KMS-11 (cell line): ENCODE measurements at regions not wholly inside any gene's neighbourhood (a gene's known extent, or its start where the extent isn't known, plus 50 kb on each side); places are given as distances from the start of the nearest gene placed in this dataset.

Experiments
- H2AFZ ChIP-seq: fragments of 200-600 bp; sonication (generic); 2 replicates; pipeline ENCODE4 v1.6.1; 2016; ENCODE audit warnings: antibody characterized with exemption, mixed run types, low read depth
- H3K27ac ChIP-seq: fragments of 200-600 bp; sonication (generic); 2 replicates; pipeline ENCODE4 v1.6.1; 2016; ENCODE audit warnings: mild to moderate bottlenecking, mixed run types
- H3K27me3 ChIP-seq: fragments of 200-600 bp; sonication (generic); 2 replicates; pipeline ENCODE4 v1.6.1; 2017; ENCODE audit warnings: mild to moderate bottlenecking, low read depth, mixed run types, moderate library complexity; ENCODE audit not compliant: insufficient read depth
- H3K36me3 ChIP-seq: fragments of 200-600 bp; sonication (generic); 2 replicates; pipeline ENCODE4 v1.6.1; 2017; ENCODE audit warnings: mild to moderate bottlenecking, mixed run types; ENCODE audit not compliant: insufficient read depth
- H3K4me1 ChIP-seq: fragments of 200-600 bp; sonication (generic); 2 replicates; pipeline ENCODE4 v1.6.1; 2016; ENCODE audit warnings: mild to moderate bottlenecking, low read depth, mixed run types; ENCODE audit not compliant: poor library complexity, severe bottlenecking
- H3K4me2 ChIP-seq: fragments of 200-600 bp; sonication (generic); 2 replicates; pipeline ENCODE4 v1.7.0; 2016; ENCODE audit warnings: mild to moderate bottlenecking, mixed run types
- H3K4me3 ChIP-seq: fragments of 200-600 bp; sonication (generic); IDR thresholded peaks from 2 replicates; pipeline ENCODE4 v1.6.1; 2017; ENCODE audit warnings: low read depth, low read length, mixed read lengths; ENCODE audit not compliant: insufficient read depth
- H3K79me2 ChIP-seq: fragments of 200-600 bp; sonication (generic); 2 replicates; pipeline ENCODE4 v1.6.1; 2016; ENCODE audit warnings: low read depth, mixed run types; ENCODE audit not compliant: insufficient read depth
- H3K9ac ChIP-seq: fragments of 200-600 bp; sonication (generic); 2 replicates; pipeline ENCODE4 v1.6.1; 2016; ENCODE audit warnings: mild to moderate bottlenecking, mixed run types
- H4K20me1 ChIP-seq: fragments of 200-600 bp; sonication (generic); 2 replicates; pipeline ENCODE4 v1.6.1; 2016; ENCODE audit warnings: mild to moderate bottlenecking, mixed run types; ENCODE audit not compliant: insufficient read depth
- TF ChIP-seq, protein P1 (sequence below): fragments of 200-600 bp; sonication (generic); conservative IDR thresholded peaks from 2 replicates; pipeline ENCODE4 v1.6.1; 2017; ENCODE audit warnings: low read depth, mild to moderate bottlenecking, antibody characterized with exemption, low read length, moderate library complexity, mixed read lengths

DNA sequence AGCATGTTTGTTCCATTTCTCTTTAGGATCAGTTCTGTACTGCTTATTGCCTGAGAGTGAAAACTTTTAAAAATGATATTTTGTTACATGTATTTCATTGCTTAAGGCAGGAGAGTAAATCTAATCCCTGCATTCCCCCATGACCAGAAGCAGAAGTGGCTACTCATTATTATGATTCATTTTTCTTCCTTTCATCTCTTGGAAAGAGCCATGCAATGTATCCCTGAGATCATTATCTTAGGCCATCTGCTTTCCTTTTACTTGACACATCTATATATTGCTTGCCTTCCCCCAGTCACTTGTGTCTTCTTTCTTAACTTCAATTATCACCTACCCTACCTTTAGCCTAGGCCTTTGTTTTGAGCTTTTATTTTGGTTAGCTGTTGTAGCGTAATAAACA, 430.4 kb upstream of the CHRM3 start:
- no peak overlapping the region for H3K9ac ChIP-seq
- H3K79me2 ChIP-seq, result no peaks in the 10 kb centered on the region
- H3K36me3 ChIP-seq, result no peaks in the 10 kb centered on the region; the same call in 1 of the 2 replicates
- H3K4me1 ChIP-seq, result no peaks in the 10 kb centered on the region
- H3K27ac ChIP-seq, result no peak overlapping the region
- TF ChIP-seq, protein P1, sequence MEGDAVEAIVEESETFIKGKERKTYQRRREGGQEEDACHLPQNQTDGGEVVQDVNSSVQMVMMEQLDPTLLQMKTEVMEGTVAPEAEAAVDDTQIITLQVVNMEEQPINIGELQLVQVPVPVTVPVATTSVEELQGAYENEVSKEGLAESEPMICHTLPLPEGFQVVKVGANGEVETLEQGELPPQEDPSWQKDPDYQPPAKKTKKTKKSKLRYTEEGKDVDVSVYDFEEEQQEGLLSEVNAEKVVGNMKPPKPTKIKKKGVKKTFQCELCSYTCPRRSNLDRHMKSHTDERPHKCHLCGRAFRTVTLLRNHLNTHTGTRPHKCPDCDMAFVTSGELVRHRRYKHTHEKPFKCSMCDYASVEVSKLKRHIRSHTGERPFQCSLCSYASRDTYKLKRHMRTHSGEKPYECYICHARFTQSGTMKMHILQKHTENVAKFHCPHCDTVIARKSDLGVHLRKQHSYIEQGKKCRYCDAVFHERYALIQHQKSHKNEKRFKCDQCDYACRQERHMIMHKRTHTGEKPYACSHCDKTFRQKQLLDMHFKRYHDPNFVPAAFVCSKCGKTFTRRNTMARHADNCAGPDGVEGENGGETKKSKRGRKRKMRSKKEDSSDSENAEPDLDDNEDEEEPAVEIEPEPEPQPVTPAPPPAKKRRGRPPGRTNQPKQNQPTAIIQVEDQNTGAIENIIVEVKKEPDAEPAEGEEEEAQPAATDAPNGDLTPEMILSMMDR, result no peak
- no peaks in the 10 kb centered on the region for H4K20me1 ChIP-seq
- no peak overlapping the region for H3K4me2 ChIP-seq
- no peaks in the 10 kb centered on the region for H3K27me3 ChIP-seq
- no peak overlapping the region for H3K4me3 ChIP-seq
- no peak overlapping the region for H2AFZ ChIP-seq

DNA sequence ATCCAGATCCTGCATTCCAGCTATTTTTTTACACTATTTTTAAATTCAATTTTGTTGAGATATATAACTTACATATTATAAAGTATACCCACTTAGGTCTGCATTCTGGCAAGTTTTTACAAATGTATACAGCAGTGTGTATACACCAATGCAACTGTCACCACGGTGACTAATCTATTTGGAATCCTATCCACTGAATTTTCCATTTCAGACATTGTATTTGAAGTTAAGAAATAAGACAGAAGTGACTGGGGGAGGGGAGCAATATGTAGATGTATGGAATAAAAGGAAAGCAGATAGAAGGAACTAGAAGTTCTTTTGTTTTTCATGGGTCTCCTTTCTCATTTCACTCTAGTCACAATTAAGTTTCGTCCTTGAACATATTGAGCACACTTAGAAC, 431.5 kb upstream of the CHRM3 start:
- H3K4me2 ChIP-seq, result no peak overlapping the region
- H3K27me3 ChIP-seq, result no peaks in the 10 kb centered on the region
- H3K27ac ChIP-seq, result no peak overlapping the region
- no peaks in the 10 kb centered on the region for H4K20me1 ChIP-seq
- no peak overlapping the region for H3K9ac ChIP-seq
- H3K4me3 ChIP-seq, result no peak overlapping the region
- H3K79me2 ChIP-seq, result no peaks in the 10 kb centered on the region
- TF ChIP-seq, protein P1, result no peak
- H2AFZ ChIP-seq, result no peak overlapping the region
- no peaks in the 10 kb centered on the region for H3K4me1 ChIP-seq
- H3K36me3 ChIP-seq, result no peaks in the 10 kb centered on the region; the same call in 1 of the 2 replicates

DNA sequence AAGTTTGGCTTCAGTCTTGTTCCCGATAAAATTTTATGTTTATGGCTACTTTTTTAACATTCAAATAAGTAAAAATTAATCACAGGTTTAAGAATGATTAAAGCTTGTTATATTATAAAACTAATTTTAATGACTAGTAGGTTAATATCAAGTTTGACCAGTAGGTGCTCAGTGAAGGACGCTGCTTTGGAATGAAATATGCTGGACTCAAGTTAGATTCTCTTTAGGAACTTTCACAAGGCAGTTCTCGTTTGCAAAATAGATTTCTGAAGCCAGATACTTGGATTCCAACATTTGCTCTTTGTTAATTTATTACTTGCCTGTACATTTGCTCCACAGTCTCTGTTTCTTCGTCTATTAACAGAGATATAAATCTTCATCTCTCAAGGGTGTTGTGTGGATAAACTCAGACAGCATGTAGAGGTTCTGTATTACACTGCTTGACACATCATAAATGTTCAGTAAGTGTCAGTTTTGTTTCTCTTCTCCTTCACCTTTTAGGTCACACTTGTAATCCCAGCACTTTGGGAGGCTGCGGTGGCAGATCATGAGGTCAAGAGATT, 432.8 kb upstream of the CHRM3 start:
- TF ChIP-seq, protein P1, result no peak
- Histone ChIP-seq H3K4me2 (no peak overlapping the region), H3K4me3 (no peak overlapping the region), H3K4me1 (no peaks in the 10 kb centered on the region), H3K36me3 (no peaks in the 10 kb centered on the region; the same call in 1 of the 2 replicates), H3K27me3 (no peaks in the 10 kb centered on the region), H3K79me2 (no peaks in the 10 kb centered on the region), H4K20me1 (no peaks in the 10 kb centered on the region), H3K9ac (no peak overlapping the region), H3K27ac (no peak overlapping the region), H2AFZ (no peak overlapping the region)

DNA sequence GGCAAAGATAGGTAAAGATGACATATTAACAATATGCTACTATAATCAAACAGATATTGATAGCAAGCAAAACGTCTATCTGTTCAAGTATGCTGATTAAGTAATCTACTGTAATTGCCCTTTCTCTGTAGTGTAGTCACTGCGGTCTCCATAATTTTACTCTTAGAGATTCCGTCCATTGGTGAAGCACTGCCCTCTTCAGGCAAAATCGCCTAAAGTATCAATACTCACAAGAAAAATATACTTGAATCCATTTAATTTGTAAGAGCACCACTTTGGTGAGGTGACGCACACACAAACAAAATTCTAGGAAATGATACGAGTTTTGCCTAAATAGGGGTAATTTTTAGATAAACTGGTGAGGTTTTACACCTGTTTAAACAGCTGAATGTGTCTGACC, 434.6 kb upstream of the CHRM3 start:
- Histone ChIP-seq H3K9ac (no peak overlapping the region), H3K36me3 (no peaks in the 10 kb centered on the region; the same call in 1 of the 2 replicates), H3K4me1 (no peaks in the 10 kb centered on the region), H3K4me2 (no peak overlapping the region), H4K20me1 (no peaks in the 10 kb centered on the region), H3K27me3 (no peaks in the 10 kb centered on the region), H2AFZ (no peak overlapping the region), H3K79me2 (no peaks in the 10 kb centered on the region), H3K27ac (no peak overlapping the region), H3K4me3 (no peak overlapping the region)
- TF ChIP-seq, protein P1, result peak; percentile 39; the same call in 1 of the 2 replicates
